Activated T-cell treated with anti-CD3 and anti-CD28 coated beads, Interleukin-2, amount 50 U/mL, for 72 hours (primary cell): ENCODE measurements at regions not wholly inside any gene's neighbourhood (a gene's known extent, or its start where the extent isn't known, plus 50 kb on each side); places are given as distances from the start of the nearest gene placed in this dataset.
"Not testable (repeated sequence)": the region's sequence is repeated elsewhere in the genome, so short reads cannot be mapped to it uniquely, and the experiment has no call there.

Experiments used
- ATAC-seq, 2 donors: fragments of 150-1000 bp; cut with Tn5 transposase; replicated peaks in 1 of 2; 2 replicates each; pipeline ENCODE4 v1.10.0; 2021; ENCODE audit warnings: moderate library complexity in 2 of 2, mild to moderate bottlenecking in 1 of 2
- DNase-seq, 2 donors: peaks; one replicate each; pipeline ENCODE4 v3.0.0; 2021 to 2022; ENCODE audit warnings: mixed read lengths in 1 of 2
- H3K27ac Mint-ChIP-seq: one replicate; pipeline ENCODE4 v1.8.0; 2022; ENCODE audit warnings: mild to moderate bottlenecking, moderate library complexity, mixed read lengths
- H3K27me3 Mint-ChIP-seq: one replicate; pipeline ENCODE4 v1.8.0; 2022; ENCODE audit warnings: low read depth, mixed read lengths
- H3K36me3 Mint-ChIP-seq, 2 donors: one replicate each; pipeline ENCODE4 v1.8.0; 2022; ENCODE audit warnings: mixed read lengths in 2 of 2, mild to moderate bottlenecking in 1 of 2; ENCODE audit not compliant: insufficient read depth in 2 of 2
- H3K4me1 Mint-ChIP-seq: one replicate; pipeline ENCODE4 v1.8.0; 2022; ENCODE audit warnings: low read depth, mixed read lengths
- H3K4me3 Mint-ChIP-seq, 2 donors: one replicate each; pipeline ENCODE4 v1.8.0; 2022; ENCODE audit warnings: mild to moderate bottlenecking in 2 of 2, mixed read lengths in 2 of 2, moderate library complexity in 2 of 2
- H3K9me3 Mint-ChIP-seq, 2 donors: one replicate each; pipeline ENCODE4 v1.8.0; 2022; ENCODE audit warnings: mixed read lengths in 2 of 2

GRCh38 chr17:31677681-31678080 is 181.4 kb downstream of the COPRS start:
- peaks cover 0 to 3% of the 10 kb centered on the region in 2 donors for H3K36me3 Mint-ChIP-seq
- DNase-seq (no peak), ATAC-seq (no peak)
- H3K9me3 Mint-ChIP-seq, result no peaks in the 10 kb centered on the region
- peaks cover 36% of the 10 kb centered on the region for H3K4me1 Mint-ChIP-seq
- no peak overlapping the region for H3K4me3 Mint-ChIP-seq
- peaks cover 49% of the 10 kb centered on the region for H3K27me3 Mint-ChIP-seq
- H3K27ac Mint-ChIP-seq, result no peak overlapping the region

GRCh38 chr17:31677036-31677435 is 182.0 kb downstream of the COPRS start:
- no peak overlapping the region for H3K27ac Mint-ChIP-seq

GRCh38 chr17:31675392-31675791 is 183.7 kb downstream of the COPRS start:
- H3K9me3 Mint-ChIP-seq, H3K4me3 Mint-ChIP-seq, H3K27ac Mint-ChIP-seq, H3K36me3 Mint-ChIP-seq: not testable (repeated sequence)
- Mint-ChIP-seq H3K27me3 (peaks cover 46% of the 10 kb centered on the region), H3K4me1 (peaks cover 33% of the 10 kb centered on the region)
- DNase-seq (peak in 1 of 2 donors; percentile 17), ATAC-seq (peak in 1 of 2 donors; percentile 65)

More at GRCh38 chr17:31677036-31677435, 182.0 kb downstream of the COPRS start:
- DNase-seq (no peak), ATAC-seq (no peak)
- Mint-ChIP-seq H3K27me3 (peaks cover 49% of the 10 kb centered on the region), H3K4me1 (peaks cover 36% of the 10 kb centered on the region), H3K36me3 (peaks cover 0 to 3% of the 10 kb centered on the region in 2 donors), H3K9me3 (no peaks in the 10 kb centered on the region), H3K4me3 (no peak overlapping the region)

GRCh38 chr17:31674717-31675349 is 184.2 kb downstream of the COPRS start:
- H3K4me1 Mint-ChIP-seq, result peaks cover 27% of the 10 kb centered on the region
- no peak overlapping the region for H3K4me3 Mint-ChIP-seq
- DNase-seq, result no peak
- ATAC-seq, result peak; percentile 48 to 66
- no peaks in the 10 kb centered on the region for H3K9me3 Mint-ChIP-seq
- no peak overlapping the region for H3K27ac Mint-ChIP-seq
- H3K36me3 Mint-ChIP-seq, result no peaks in the 10 kb centered on the region
- peaks cover 46% of the 10 kb centered on the region for H3K27me3 Mint-ChIP-seq

DNA sequence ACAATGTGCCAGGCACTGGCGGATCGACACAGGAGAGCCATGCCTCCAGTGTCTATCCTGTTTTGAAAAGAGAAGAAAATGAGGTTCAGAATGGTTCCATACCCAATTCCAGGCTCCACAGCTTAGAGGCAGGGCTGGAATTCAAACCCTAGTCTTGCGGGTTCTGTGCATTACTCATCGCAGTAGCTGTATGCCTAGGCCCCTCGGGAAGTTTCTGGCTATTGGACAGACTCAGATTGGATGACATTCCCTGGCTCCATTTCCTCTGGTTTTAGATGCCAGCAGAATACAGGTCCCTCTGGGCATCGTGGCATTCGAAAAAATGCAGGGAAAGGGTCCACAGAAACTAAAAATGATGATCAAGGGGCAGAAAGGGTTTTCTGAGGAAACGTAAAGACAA is 184.7 kb downstream of the COPRS start:
- Mint-ChIP-seq H3K27me3 (peaks cover 52% of the 10 kb centered on the region), H3K4me3 (no peak overlapping the region), H3K9me3 (peaks cover 0 to 3% of the 10 kb centered on the region in 2 donors), H3K27ac (no peak overlapping the region), H3K4me1 (peaks cover 22% of the 10 kb centered on the region), H3K36me3 (no peaks in the 10 kb centered on the region)
- DNase-seq (no peak), ATAC-seq (no peak)

GRCh38 chr17:31673076-31673475 is 186.0 kb downstream of the COPRS start:
- H3K4me3 Mint-ChIP-seq, result no peak overlapping the region
- H3K4me1 Mint-ChIP-seq, result peaks cover 27% of the 10 kb centered on the region
- H3K27ac Mint-ChIP-seq, result no peak overlapping the region
- peaks cover 2 to 6% of the 10 kb centered on the region in 2 donors for H3K9me3 Mint-ChIP-seq
- DNase-seq (no peak), ATAC-seq (no peak)
- no peaks in the 10 kb centered on the region for H3K36me3 Mint-ChIP-seq
- H3K27me3 Mint-ChIP-seq, result peaks cover 61% of the 10 kb centered on the region

GRCh38 chr17:31672161-31672819 is 186.8 kb downstream of the COPRS start:
- Mint-ChIP-seq H3K36me3 (no peaks in the 10 kb centered on the region), H3K4me1 (peaks cover 31% of the 10 kb centered on the region), H3K9me3 (peaks cover 3 to 6% of the 10 kb centered on the region in 2 donors), H3K27me3 (peaks cover 62% of the 10 kb centered on the region), H3K4me3 (no peak overlapping the region), H3K27ac (no peak overlapping the region)
- DNase-seq (no peak), ATAC-seq (no peak)

DNA sequence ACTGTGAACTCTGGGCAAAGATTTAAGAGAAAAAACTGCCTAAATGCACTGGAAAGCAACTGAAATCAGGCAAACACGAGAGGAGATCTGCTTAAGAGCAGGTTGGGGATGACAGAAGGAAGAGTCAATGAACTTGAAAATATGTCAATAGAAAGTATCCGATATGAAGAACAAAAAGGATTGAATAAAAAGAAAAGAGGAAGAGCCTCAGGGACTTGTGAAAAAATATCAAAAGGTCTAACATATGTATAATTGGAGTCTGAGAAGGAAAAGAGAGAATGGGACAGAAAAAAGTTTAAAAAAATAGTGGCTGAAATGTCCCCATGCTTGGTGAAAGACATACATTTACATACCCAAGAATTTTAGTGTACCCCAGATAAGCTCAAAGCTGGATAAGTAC is 195.5 kb downstream of the COPRS start:
- Mint-ChIP-seq H3K27ac (peak overlapping the region; percentile 82), H3K27me3 (peaks cover 36% of the 10 kb centered on the region), H3K9me3 (peaks cover 17 to 23% of the 10 kb centered on the region in 2 donors), H3K36me3 (peaks cover 13 to 16% of the 10 kb centered on the region in 2 donors), H3K4me1 (peaks cover 10% of the 10 kb centered on the region), H3K4me3 (no peak overlapping the region)
- ATAC-seq (no peak), DNase-seq (no peak)

- DNase-seq (no peak), ATAC-seq (no peak)
- Mint-ChIP-seq H3K27me3 (peaks cover 26% of the 10 kb centered on the region), H3K4me1 (no peaks in the 10 kb centered on the region), H3K9me3 (peaks cover 13 to 16% of the 10 kb centered on the region in 2 donors), H3K36me3 (peaks cover 13 to 16% of the 10 kb centered on the region in 2 donors), H3K4me3 (no peak overlapping the region), H3K27ac (no peak overlapping the region)
These were observed 198.4 kb downstream of the COPRS start for GRCh38 chr17:31660684-31661083.

GRCh38 chr17:31657876-31658275 is 201.2 kb downstream of the COPRS start:
- Mint-ChIP-seq H3K27ac (no peak overlapping the region), H3K9me3 (peaks cover 4 to 6% of the 10 kb centered on the region in 2 donors), H3K4me3 (no peak overlapping the region), H3K27me3 (peaks cover 18% of the 10 kb centered on the region), H3K4me1 (no peaks in the 10 kb centered on the region), H3K36me3 (peaks cover 4 to 5% of the 10 kb centered on the region in 2 donors)
- DNase-seq (no peak), ATAC-seq (no peak)

DNA sequence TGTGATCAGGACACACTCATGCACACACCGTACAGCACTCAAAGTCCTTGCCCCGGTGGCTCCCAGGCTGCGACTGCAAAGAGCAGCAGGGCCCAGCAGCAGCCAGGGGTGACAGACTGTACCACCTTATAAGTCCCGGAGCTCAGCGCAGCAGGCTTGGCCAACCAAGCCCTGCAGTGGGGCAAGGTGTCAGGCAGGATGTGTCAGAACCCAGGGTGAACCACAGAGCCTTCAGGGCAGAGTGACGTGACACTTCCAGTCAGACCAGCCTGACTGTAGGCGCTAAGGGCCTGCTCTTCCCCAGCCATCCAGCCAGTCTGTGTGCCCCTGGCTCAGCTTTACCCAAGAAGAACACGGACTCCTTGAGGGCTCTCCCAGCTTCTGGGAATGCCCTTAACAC is 204.1 kb downstream of the COPRS start:
- Mint-ChIP-seq H3K36me3 (no peaks in the 10 kb centered on the region), H3K27me3 (peaks cover 31% of the 10 kb centered on the region), H3K4me1 (no peaks in the 10 kb centered on the region), H3K27ac (no peak overlapping the region), H3K9me3 (no peaks in the 10 kb centered on the region), H3K4me3 (no peak overlapping the region)
- peak; percentile 96 to 99 for ATAC-seq
- peak; percentile 50 to 55 for DNase-seq

DNA sequence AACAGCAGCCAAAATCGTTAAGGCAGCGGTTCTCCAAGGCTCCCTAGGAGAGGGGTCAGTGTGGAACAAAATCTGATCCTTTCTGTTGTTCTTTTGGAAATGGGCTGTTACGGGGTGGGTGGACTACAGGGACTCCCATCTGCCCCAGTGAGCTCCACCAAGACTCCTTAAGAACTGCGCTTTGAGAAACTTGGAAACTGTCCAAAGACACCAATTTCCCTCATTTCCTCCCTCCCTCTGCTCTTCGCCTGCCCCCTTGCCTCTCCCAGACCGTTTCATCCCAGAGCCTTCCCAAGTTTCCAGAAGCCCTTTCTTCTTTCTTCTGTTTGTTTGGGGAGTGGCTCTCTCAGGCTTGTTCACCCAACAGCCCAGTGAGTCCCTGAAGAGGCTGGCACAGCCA is 205.4 kb downstream of the COPRS start:
- H3K27me3 Mint-ChIP-seq, result peaks cover 29% of the 10 kb centered on the region
- ATAC-seq, result no peak
- no peak for DNase-seq
- no peaks in the 10 kb centered on the region for H3K4me1 Mint-ChIP-seq
- H3K9me3 Mint-ChIP-seq, result no peaks in the 10 kb centered on the region
- H3K4me3 Mint-ChIP-seq, result no peak overlapping the region
- no peak overlapping the region for H3K27ac Mint-ChIP-seq
- H3K36me3 Mint-ChIP-seq, result no peaks in the 10 kb centered on the region

- peaks cover 20% of the 10 kb centered on the region for H3K27me3 Mint-ChIP-seq
- H3K27ac Mint-ChIP-seq, result no peak overlapping the region
- DNase-seq, result no peak
- H3K36me3 Mint-ChIP-seq, result no peaks in the 10 kb centered on the region
- no peaks in the 10 kb centered on the region for H3K4me1 Mint-ChIP-seq
- ATAC-seq, result no peak
- H3K4me3 Mint-ChIP-seq, result no peak overlapping the region
- peaks cover 2 to 5% of the 10 kb centered on the region in 2 donors for H3K9me3 Mint-ChIP-seq
These were observed 208.1 kb downstream of the COPRS start for GRCh38 chr17:31650756-31651520.
